DND-41 (cell line): ENCODE measurements at regions not wholly inside any gene's neighbourhood (a gene's known extent, or its start where the extent isn't known, plus 50 kb on each side); places are given as distances from the start of the nearest gene placed in this dataset.

Experiments
- ATAC-seq: fragments of 200-7000 bp; cut with Tn5 transposase; 3 replicates; pipeline ENCODE4 v1.9.1; 2021; ENCODE audit warnings: low read depth; ENCODE audit not compliant: insufficient read depth
- DNase-seq: peaks from one replicate; pipeline ENCODE4 v3.0.0-alpha.2; 2020
- H2AFZ ChIP-seq: 2 replicates; pipeline ENCODE4 v1.6.0; 2012; ENCODE audit warnings: low read depth, low read length
- H3K27ac ChIP-seq: 2 replicates; pipeline ENCODE4 v1.5.1; 2012; ENCODE audit warnings: low read length, inconsistent platforms
- H3K27me3 ChIP-seq: fragments of 200-600 bp; sonication (generic); 2 replicates; pipeline ENCODE4 v1.6.0; 2012; ENCODE audit warnings: low read length, mild to moderate bottlenecking, inconsistent platforms; ENCODE audit not compliant: insufficient read depth, poor library complexity
- H3K36me3 ChIP-seq: 2 replicates; pipeline ENCODE4 v1.5.1; 2012; ENCODE audit warnings: low read length, inconsistent platforms; ENCODE audit not compliant: insufficient read depth
- H3K4me1 ChIP-seq: 2 replicates; pipeline ENCODE4 v1.5.1; 2012; ENCODE audit warnings: mild to moderate bottlenecking, low read length; ENCODE audit not compliant: insufficient read depth
- H3K4me2 ChIP-seq: 2 replicates; pipeline ENCODE4 v1.6.0; 2012; ENCODE audit warnings: mild to moderate bottlenecking, moderate library complexity, low read length, inconsistent platforms; ENCODE audit not compliant: insufficient read depth
- H3K4me3 ChIP-seq, 2 experiments: fragments of 200-600 bp in 1 of 2; shearing (Covaris generic) in 1 of 2; 2 replicates each; pipeline ENCODE4 v1.5.1; 2012 to 2016; ENCODE audit warnings: inconsistent platforms in 2 of 2, low read length in 2 of 2, mild to moderate bottlenecking in 2 of 2, low read depth in 1 of 2, moderate library complexity in 1 of 2
- H3K79me2 ChIP-seq: 2 replicates; pipeline ENCODE4 v1.6.0; 2012; ENCODE audit warnings: low read length, inconsistent platforms; ENCODE audit not compliant: insufficient read depth
- H3K9ac ChIP-seq: 2 replicates; pipeline ENCODE4 v1.6.0; 2012; ENCODE audit warnings: low read depth, mild to moderate bottlenecking, inconsistent platforms, low read length, moderate library complexity
- H3K9me3 ChIP-seq: 2 replicates; pipeline ENCODE4 v1.5.1; 2012; ENCODE audit warnings: low read length, moderate library complexity, mild to moderate bottlenecking, inconsistent platforms; ENCODE audit not compliant: insufficient read depth, severe bottlenecking
- H4K20me1 ChIP-seq: 2 replicates; pipeline ENCODE4 v1.6.0; 2012; ENCODE audit warnings: low read length; ENCODE audit not compliant: insufficient read depth
- CTCF ChIP-seq: IDR thresholded peaks from 2 replicates; pipeline ENCODE4 v1.5.1; 2012; ENCODE audit warnings: borderline replicate concordance, low read length, moderate library complexity, mild to moderate bottlenecking; ENCODE audit not compliant: poor library complexity, severe bottlenecking; ENCODE audit errors: extremely low read depth
- EZH2 ChIP-seq: IDR thresholded peaks from 3 replicates; pipeline ENCODE4 v1.6.1; 2012; ENCODE audit warnings: borderline replicate concordance, low read depth, mild to moderate bottlenecking, moderate library complexity, low read length, inconsistent platforms; ENCODE audit not compliant: severe bottlenecking

DNA sequence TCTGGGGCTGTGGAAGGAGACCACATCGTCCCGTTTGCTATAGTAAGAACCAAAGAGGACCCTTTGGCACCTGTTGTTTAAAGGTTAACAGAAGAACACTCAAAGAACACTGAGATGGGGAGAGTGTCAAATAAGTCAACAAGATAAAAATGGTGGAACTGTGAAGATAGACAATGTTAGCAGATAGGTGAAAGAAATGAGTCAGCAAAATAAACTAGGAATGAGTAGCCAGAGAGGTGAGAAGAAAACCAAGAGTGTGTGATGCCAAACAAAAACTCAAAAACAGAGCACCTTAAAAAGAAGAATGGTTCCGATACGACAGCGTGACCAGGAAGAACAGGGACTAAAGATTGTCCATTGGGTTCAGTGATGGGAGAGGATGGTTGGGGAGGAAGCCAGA lies 74.7 kb upstream of the PIWIL1 start:
- peaks cover 3% of the 10 kb centered on the region for H3K27me3 ChIP-seq
- no peak for DNase-seq
- H3K79me2 ChIP-seq = no peaks in the 10 kb centered on the region
- H3K4me1 ChIP-seq = no peaks in the 10 kb centered on the region
- H2AFZ ChIP-seq = no peak overlapping the region
- no peak overlapping the region for H3K4me3 ChIP-seq
- no peaks in the 10 kb centered on the region for H3K9me3 ChIP-seq
- H3K9ac ChIP-seq = no peak overlapping the region
- no peaks in the 10 kb centered on the region for H3K36me3 ChIP-seq
- H3K27ac ChIP-seq = no peak overlapping the region
- no peaks in the 10 kb centered on the region for H4K20me1 ChIP-seq
- TF ChIP-seq EZH2 = no peak
- no peak for TF ChIP-seq CTCF
- no peak for ATAC-seq
- H3K4me2 ChIP-seq = no peak overlapping the region

DNA sequence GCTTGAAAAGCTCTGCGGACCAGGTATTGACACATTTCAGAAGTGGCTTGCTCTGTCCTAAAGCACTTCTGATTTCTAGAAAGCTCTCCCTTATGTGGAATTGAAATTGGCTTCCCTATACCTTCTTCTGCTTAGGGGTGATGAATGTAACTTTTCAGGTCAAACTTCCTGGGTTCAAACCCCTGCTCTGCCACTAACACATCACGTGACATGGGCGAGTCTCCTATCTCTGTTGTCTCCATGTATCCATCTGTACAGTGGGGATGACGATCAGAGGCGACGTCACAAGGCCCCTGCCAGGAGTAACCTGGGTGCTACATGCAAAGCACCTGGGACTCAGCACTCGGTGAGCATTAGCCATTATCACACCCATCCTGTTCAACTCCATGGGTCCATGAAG lies 73.7 kb upstream of the PIWIL1 start:
- DNase-seq (no peak), ATAC-seq (no peak)
- H3K4me1 ChIP-seq = no peaks in the 10 kb centered on the region
- peaks cover 3% of the 10 kb centered on the region for H3K27me3 ChIP-seq
- H3K27ac ChIP-seq = no peak overlapping the region
- H3K9me3 ChIP-seq = no peaks in the 10 kb centered on the region
- no peak overlapping the region for H3K4me3 ChIP-seq
- H2AFZ ChIP-seq = no peak overlapping the region
- H4K20me1 ChIP-seq = no peaks in the 10 kb centered on the region
- no peak overlapping the region for H3K4me2 ChIP-seq
- TF ChIP-seq EZH2 (no peak), CTCF (no peak)
- H3K36me3 ChIP-seq = no peaks in the 10 kb centered on the region
- H3K9ac ChIP-seq = no peak overlapping the region
- H3K79me2 ChIP-seq = no peaks in the 10 kb centered on the region

GRCh38 chr12:130266751-130267150 lies 70.9 kb upstream of the PIWIL1 start:
- Histone ChIP-seq H3K27ac (no peak overlapping the region), H3K79me2 (no peaks in the 10 kb centered on the region), H3K9me3 (no peaks in the 10 kb centered on the region), H2AFZ (no peak overlapping the region), H3K9ac (no peak overlapping the region), H3K27me3 (no peaks in the 10 kb centered on the region), H3K4me2 (no peak overlapping the region), H3K4me1 (no peaks in the 10 kb centered on the region), H4K20me1 (no peaks in the 10 kb centered on the region), H3K4me3 (no peak overlapping the region), H3K36me3 (no peaks in the 10 kb centered on the region)
- TF ChIP-seq EZH2 = no peak
- peak; percentile 49 for TF ChIP-seq CTCF
- ATAC-seq (no peak), DNase-seq (peak; percentile 32)

DNA sequence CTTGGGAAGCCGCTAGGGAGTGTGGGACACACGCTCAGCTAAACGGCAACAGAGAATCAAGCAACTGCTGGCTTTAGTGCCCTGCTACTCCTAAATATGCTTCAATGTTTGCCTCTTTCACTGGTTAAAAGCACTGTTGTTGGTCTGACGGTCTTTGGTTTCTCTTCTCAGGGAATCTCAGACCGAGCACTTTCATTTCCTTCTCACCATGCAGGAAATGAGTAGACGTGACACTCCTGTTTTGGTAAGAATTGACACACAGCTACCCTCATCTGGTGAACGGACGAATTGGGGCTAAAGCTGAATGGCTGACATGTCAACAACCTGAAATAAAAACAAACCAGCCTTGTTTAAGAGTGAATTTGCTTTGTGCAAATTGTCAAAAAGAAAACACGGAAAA lies 57.5 kb upstream of the PIWIL1 start:
- Histone ChIP-seq H4K20me1 (no peaks in the 10 kb centered on the region), H3K27ac (peak overlapping the region; percentile 67), H3K79me2 (no peaks in the 10 kb centered on the region), H3K4me3 (peak overlapping the region in 1 of 2 experiments; percentile 42; a peak in 2 of 4 replicates), H2AFZ (peak overlapping the region; percentile 67), H3K9me3 (peaks cover 7% of the 10 kb centered on the region), H3K4me2 (peak overlapping the region; percentile 51), H3K27me3 (no peaks in the 10 kb centered on the region), H3K4me1 (peaks cover 14% of the 10 kb centered on the region), H3K9ac (peak overlapping the region; percentile 24; the same call in 1 of the 2 replicates), H3K36me3 (no peaks in the 10 kb centered on the region)
- DNase-seq = peak; percentile 40
- peak; percentile 95 for ATAC-seq
- TF ChIP-seq CTCF (peak; percentile 48), EZH2 (no peak)
